Breast epithelium (tissue), 3 donors: ENCODE measurements at regions not wholly inside any gene's neighbourhood (a gene's known extent, or its start where the extent isn't known, plus 50 kb on each side); places are given as distances from the start of the nearest gene placed in this dataset.

Source experiments
- CTCF ChIP-seq, 3 donors: fragments of 450-650 bp; IDR thresholded peaks; one replicate each; pipeline ENCODE4 v1.5.1; 2016 to 2017; ENCODE audit warnings: antibody characterized with exemption in 3 of 3, mild to moderate bottlenecking in 3 of 3, moderate library complexity in 3 of 3
- POLR2A ChIP-seq: fragments of 450-650 bp; IDR thresholded peaks from one replicate; pipeline ENCODE4 v1.6.1; 2016; ENCODE audit warnings: antibody characterized with exemption, mild to moderate bottlenecking, moderate library complexity
- POLR2AphosphoS5 ChIP-seq, 3 donors: sonication (generic); formaldehyde crosslinking; IDR thresholded peaks; one replicate each; pipeline ENCODE4 v1.6.1; 2017; ENCODE audit warnings: antibody characterized with exemption in 3 of 3

DNA sequence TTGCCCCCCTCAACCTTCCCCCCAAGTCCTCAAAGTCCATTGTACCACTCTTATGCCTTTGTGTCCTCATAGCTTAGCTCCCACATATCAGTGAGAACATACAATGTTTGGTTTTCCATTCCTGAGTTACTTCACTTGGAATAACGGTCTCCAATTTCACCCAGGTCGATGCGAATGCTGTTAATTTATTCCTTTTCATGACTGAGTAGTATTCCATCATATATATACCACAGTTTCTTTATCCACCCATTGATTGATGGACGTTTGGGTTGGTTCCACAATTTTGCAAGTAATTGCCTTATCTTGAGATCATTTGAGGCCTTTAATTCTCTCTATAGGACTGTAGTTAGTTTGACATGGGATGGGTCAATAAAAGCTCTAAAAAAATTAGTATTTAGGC lies 124.7 kb downstream of the ARL4A start:
- TF ChIP-seq POLR2AphosphoS5 (IDR thresholded peaks at IDR 0.05) (no peak), POLR2A (no peak), CTCF (IDR thresholded peaks at IDR 0.05) (no peak)
